Loucy (cell line): ENCODE measurements at regions not wholly inside any gene's neighbourhood (a gene's known extent, or its start where the extent isn't known, plus 50 kb on each side); places are given as distances from the start of the nearest gene placed in this dataset.

Source experiments
- H2AFZ ChIP-seq: fragments of 200-600 bp; sonication (generic); 2 replicates; pipeline ENCODE4 v1.6.0; 2016; ENCODE audit warnings: antibody characterized with exemption, mild to moderate bottlenecking, low read length, moderate library complexity
- H3F3A ChIP-seq: fragments of 200-600 bp; 2 replicates; pipeline ENCODE4 v1.6.0; 2016; ENCODE audit warnings: antibody characterized with exemption, low read depth, mild to moderate bottlenecking
- H3K27me3 ChIP-seq: fragments of 200-600 bp; sonication (generic); 2 replicates; pipeline ENCODE4 v1.6.1; 2014; ENCODE audit warnings: low read length, mild to moderate bottlenecking; ENCODE audit not compliant: insufficient read depth, poor library complexity, severe bottlenecking
- H3K36me3 ChIP-seq: fragments of 200-600 bp; sonication (generic); 2 replicates; pipeline ENCODE4 v1.6.1; 2016; ENCODE audit warnings: low read length; ENCODE audit not compliant: insufficient read depth
- H3K4me1 ChIP-seq: fragments of 200-600 bp; sonication (generic); 2 replicates; pipeline ENCODE4 v1.5.1; 2014; ENCODE audit warnings: low read length, mild to moderate bottlenecking; ENCODE audit not compliant: insufficient read depth, poor library complexity, severe bottlenecking
- H3K4me2 ChIP-seq: fragments of 200-600 bp; sonication (generic); 2 replicates; pipeline ENCODE4 v1.6.0; 2014; ENCODE audit warnings: antibody characterized with exemption, low read length, low read depth, mild to moderate bottlenecking; ENCODE audit not compliant: poor library complexity, severe bottlenecking
- H3K4me3 ChIP-seq: fragments of 200-600 bp; sonication (generic); 2 replicates; pipeline ENCODE4 v1.5.1; 2014; ENCODE audit warnings: low read length, mild to moderate bottlenecking, mixed read lengths; ENCODE audit not compliant: poor library complexity, severe bottlenecking
- H3K79me2 ChIP-seq: fragments of 200-600 bp; sonication (generic); 2 replicates; pipeline ENCODE4 v1.6.1; 2014; ENCODE audit warnings: low read length; ENCODE audit not compliant: insufficient read depth
- H3K9ac ChIP-seq: fragments of 200-600 bp; sonication (generic); 2 replicates; pipeline ENCODE4 v1.6.0; 2014; ENCODE audit warnings: mild to moderate bottlenecking, low read depth, low read length, moderate library complexity; ENCODE audit not compliant: poor library complexity, severe bottlenecking
- H3K9me2 ChIP-seq: fragments of 200-600 bp; sonication (generic); replicated peaks from 2 replicates; pipeline ENCODE4 v1.6.1; 2016; ENCODE audit warnings: low read depth, low read length, mixed read lengths
- H3K9me3 ChIP-seq: fragments of 200-600 bp; sonication (generic); 2 replicates; pipeline ENCODE4 v1.6.1; 2014; ENCODE audit warnings: mild to moderate bottlenecking, antibody characterized with exemption, low read length, low read depth; ENCODE audit not compliant: insufficient read depth
- H4K20me1 ChIP-seq: fragments of 200-600 bp; sonication (generic); 2 replicates; pipeline ENCODE4 v1.6.0; 2014; ENCODE audit warnings: antibody characterized with exemption, low read length, mild to moderate bottlenecking; ENCODE audit not compliant: insufficient read depth, poor library complexity, severe bottlenecking
- CTCF ChIP-seq: fragments of 200-600 bp; sonication (generic); conservative IDR thresholded peaks from 2 replicates; pipeline ENCODE4 v1.5.1; 2014; ENCODE audit warnings: mild to moderate bottlenecking, antibody characterized with exemption, low read length
- EZH2phosphoT487 ChIP-seq: fragments of 200-600 bp; IDR thresholded peaks from 2 replicates; pipeline ENCODE4 v1.6.1; 2018; ENCODE audit warnings: antibody characterized with exemption, mild to moderate bottlenecking, moderate library complexity, borderline replicate concordance

DNA sequence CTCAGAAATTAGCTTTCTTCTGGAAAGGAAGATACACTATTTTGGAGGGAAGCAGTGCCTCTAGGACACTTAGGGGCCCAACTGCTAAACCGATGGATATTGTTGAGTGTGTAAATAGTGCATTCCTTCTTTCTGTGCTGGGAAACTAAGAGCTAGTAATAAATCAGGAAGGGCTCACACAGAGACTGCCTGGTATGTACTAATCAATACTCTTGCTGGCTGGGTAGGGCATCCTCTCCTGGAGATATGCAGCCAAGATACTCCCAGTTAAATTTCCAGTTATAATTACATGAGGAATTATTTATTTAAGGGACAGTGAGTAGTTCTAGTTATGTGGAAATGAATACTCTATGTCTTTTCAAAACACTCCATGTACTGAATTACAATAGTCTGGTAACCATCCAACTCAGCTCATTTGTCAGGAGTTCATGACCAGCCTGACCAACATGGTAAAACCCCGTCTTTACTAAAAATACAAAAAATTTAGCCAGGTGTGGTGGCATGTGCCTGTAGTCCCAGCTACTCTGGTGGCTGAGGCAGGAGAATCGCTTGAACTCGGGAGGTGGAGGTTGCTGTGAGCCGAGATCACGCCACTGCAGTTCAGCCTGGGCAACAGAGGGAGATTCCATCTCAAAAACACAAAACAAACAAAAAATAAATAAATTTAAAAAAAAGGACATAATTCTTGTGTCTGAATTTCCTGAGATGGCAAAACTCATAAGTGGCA, 100.0 kb downstream of the OR2B2 start:
- Histone ChIP-seq H3K36me3 (no peaks in the 10 kb centered on the region), H3K9ac (peak overlapping the region; percentile 92), H3K27me3 (no peaks in the 10 kb centered on the region), H3F3A (peaks cover 21% of the 10 kb centered on the region), H3K9me2 (no peaks in the 10 kb centered on the region), H3K79me2 (peaks cover 13% of the 10 kb centered on the region; the same call in 1 of the 2 replicates), H4K20me1 (no peaks in the 10 kb centered on the region), H3K4me2 (peak overlapping the region; percentile 91), H2AFZ (no peak overlapping the region), H3K4me1 (peaks cover 57% of the 10 kb centered on the region), H3K9me3 (no peaks in the 10 kb centered on the region), H3K4me3 (peak overlapping the region; percentile 20)
- no peak for TF ChIP-seq EZH2phosphoT487
- TF ChIP-seq CTCF = no peak

GRCh38 chr6:27811451-27811772, 100.8 kb downstream of the OR2B2 start:
- H3K9me3 ChIP-seq = no peaks in the 10 kb centered on the region
- H3K4me3 ChIP-seq = peak overlapping the region; percentile 85
- H3F3A ChIP-seq = peaks cover 21% of the 10 kb centered on the region
- H3K9me2 ChIP-seq = no peaks in the 10 kb centered on the region
- no peaks in the 10 kb centered on the region for H3K36me3 ChIP-seq
- H3K4me2 ChIP-seq = peak overlapping the region; percentile 90
- H2AFZ ChIP-seq = no peak overlapping the region
- H3K27me3 ChIP-seq = no peaks in the 10 kb centered on the region
- TF ChIP-seq EZH2phosphoT487 = no peak
- TF ChIP-seq CTCF = no peak
- no peaks in the 10 kb centered on the region for H4K20me1 ChIP-seq
- peaks cover 66% of the 10 kb centered on the region for H3K4me1 ChIP-seq
- peak overlapping the region; percentile 92 for H3K9ac ChIP-seq
- H3K79me2 ChIP-seq = peaks cover 13% of the 10 kb centered on the region; the same call in 1 of the 2 replicates

- Histone ChIP-seq H3K36me3 (no peaks in the 10 kb centered on the region), H3K9me2 (no peaks in the 10 kb centered on the region), H2AFZ (no peak overlapping the region), H3K9ac (peak overlapping the region; percentile 92), H3F3A (peaks cover 21% of the 10 kb centered on the region), H3K9me3 (no peaks in the 10 kb centered on the region), H4K20me1 (no peaks in the 10 kb centered on the region), H3K27me3 (no peaks in the 10 kb centered on the region), H3K4me1 (peaks cover 67% of the 10 kb centered on the region), H3K79me2 (peaks cover 13% of the 10 kb centered on the region; the same call in 1 of the 2 replicates), H3K4me3 (peak overlapping the region; percentile 85), H3K4me2 (peak overlapping the region; percentile 90)
- TF ChIP-seq EZH2phosphoT487 = no peak
- no peak for TF ChIP-seq CTCF
Measured at GRCh38 chr6:27810768-27811450, 101.3 kb downstream of the OR2B2 start.
